ENCODE measurements at regions not wholly inside any gene's neighbourhood (a gene's known extent, or its start where the extent isn't known, plus 50 kb on each side); places are given as distances from the start of the nearest gene placed in this dataset. TPM values are rescaled to one million over a fixed set of nuclear protein-coding genes. Genes with fewer than 3 reads are reported as not detected.

- no peaks in the 10 kb centered on the region for H3K36me3 ChIP-seq (ENCODE audit: insufficient read depth, low read length)
- no peak overlapping the region for H2AFZ ChIP-seq (ENCODE audit: low read length)
- no peaks in the 10 kb centered on the region for H3K79me2 ChIP-seq (ENCODE audit: low read length)
- no peaks in the 10 kb centered on the region for H3K9me3 ChIP-seq (ENCODE audit: low read length)
- no peaks in the 10 kb centered on the region for H3K9me2 ChIP-seq (replicated peaks; ENCODE audit: insufficient read depth, low read length)
- no peak overlapping the region for H3K9ac ChIP-seq (ENCODE audit: low read length)
- no peak overlapping the region for H3K4me2 ChIP-seq (ENCODE audit: low read depth, low read length, poor library complexity, severe bottlenecking)
- no peaks in the 10 kb centered on the region for H3K27me3 ChIP-seq (ENCODE audit: low read length)
- H4K20me1 ChIP-seq (ENCODE audit: insufficient read depth, low read depth, low read length) = no peaks in the 10 kb centered on the region
- H3K4me3 ChIP-seq (ENCODE audit: low read length) = no peak overlapping the region
- H3K27ac ChIP-seq (ENCODE audit: low read length) = no peak overlapping the region
- DNase-seq = no peak
- no peaks in the 10 kb centered on the region for H3K4me1 ChIP-seq (ENCODE audit: low read length)
Observed at GRCh38 chr18:37630334-37630733, 64.7 kb upstream of the CELF4 start.

- H4K20me1 ChIP-seq (ENCODE audit: insufficient read depth, low read depth, low read length) = no peaks in the 10 kb centered on the region
- H3K9ac ChIP-seq (ENCODE audit: low read length) = no peak overlapping the region
- no peaks in the 10 kb centered on the region for H3K4me1 ChIP-seq (ENCODE audit: low read length)
- H2AFZ ChIP-seq (ENCODE audit: low read length) = no peak overlapping the region
- H3K4me2 ChIP-seq (ENCODE audit: low read depth, low read length, poor library complexity, severe bottlenecking) = no peak overlapping the region
- H3K9me3 ChIP-seq (ENCODE audit: low read length) = no peaks in the 10 kb centered on the region
- no peaks in the 10 kb centered on the region for H3K27me3 ChIP-seq (ENCODE audit: low read length)
- H3K27ac ChIP-seq (ENCODE audit: low read length) = no peak overlapping the region
- H3K4me3 ChIP-seq (ENCODE audit: low read length) = no peak overlapping the region
- no peak for DNase-seq
- H3K36me3 ChIP-seq (ENCODE audit: insufficient read depth, low read length) = no peaks in the 10 kb centered on the region
- no peaks in the 10 kb centered on the region for H3K9me2 ChIP-seq (replicated peaks; ENCODE audit: insufficient read depth, low read length)
- H3K79me2 ChIP-seq (ENCODE audit: low read length) = no peaks in the 10 kb centered on the region
Observed at GRCh38 chr18:37628470-37629220, 63.0 kb upstream of the CELF4 start.

- Histone ChIP-seq H3K4me2 (ENCODE audit: low read depth, low read length, poor library complexity, severe bottlenecking) (no peak overlapping the region), H4K20me1 (ENCODE audit: insufficient read depth, low read depth, low read length) (no peaks in the 10 kb centered on the region), H3K4me3 (ENCODE audit: low read length) (no peak overlapping the region), H2AFZ (ENCODE audit: low read length) (no peak overlapping the region), H3K27ac (ENCODE audit: low read length) (no peak overlapping the region), H3K36me3 (ENCODE audit: insufficient read depth, low read length) (no peaks in the 10 kb centered on the region), H3K27me3 (ENCODE audit: low read length) (no peaks in the 10 kb centered on the region), H3K9me3 (ENCODE audit: low read length) (no peaks in the 10 kb centered on the region), H3K9ac (ENCODE audit: low read length) (no peak overlapping the region), H3K79me2 (ENCODE audit: low read length) (no peaks in the 10 kb centered on the region), H3K4me1 (ENCODE audit: low read length) (no peaks in the 10 kb centered on the region), H3K9me2 (replicated peaks; ENCODE audit: insufficient read depth, low read length) (no peaks in the 10 kb centered on the region)
- DNase-seq = no peak
Observed at GRCh38 chr18:37624318-37624717, 58.7 kb upstream of the CELF4 start.

GRCh38 chr18:37619964-37620363, 54.4 kb upstream of the CELF4 start:
- Histone ChIP-seq H3K9me3 (ENCODE audit: low read length) (no peaks in the 10 kb centered on the region), H3K4me2 (ENCODE audit: low read depth, low read length, poor library complexity, severe bottlenecking) (no peak overlapping the region), H3K79me2 (ENCODE audit: low read length) (no peaks in the 10 kb centered on the region), H3K9me2 (replicated peaks; ENCODE audit: insufficient read depth, low read length) (no peaks in the 10 kb centered on the region), H4K20me1 (ENCODE audit: insufficient read depth, low read depth, low read length) (no peaks in the 10 kb centered on the region), H3K27ac (ENCODE audit: low read length) (no peak overlapping the region), H3K4me3 (ENCODE audit: low read length) (no peak overlapping the region), H2AFZ (ENCODE audit: low read length) (no peak overlapping the region), H3K27me3 (ENCODE audit: low read length) (no peaks in the 10 kb centered on the region), H3K4me1 (ENCODE audit: low read length) (no peaks in the 10 kb centered on the region), H3K36me3 (ENCODE audit: insufficient read depth, low read length) (no peaks in the 10 kb centered on the region), H3K9ac (ENCODE audit: low read length) (no peak overlapping the region)
- DNase-seq = no peak

GRCh38 chr18:37617623-37618022, 52.0 kb upstream of the CELF4 start:
- Histone ChIP-seq H3K79me2 (ENCODE audit: low read length) (no peaks in the 10 kb centered on the region), H3K36me3 (ENCODE audit: insufficient read depth, low read length) (no peaks in the 10 kb centered on the region), H3K9me3 (ENCODE audit: low read length) (no peaks in the 10 kb centered on the region), H4K20me1 (ENCODE audit: insufficient read depth, low read depth, low read length) (no peaks in the 10 kb centered on the region), H3K4me1 (ENCODE audit: low read length) (no peaks in the 10 kb centered on the region), H2AFZ (ENCODE audit: low read length) (no peak overlapping the region), H3K9ac (ENCODE audit: low read length) (no peak overlapping the region), H3K9me2 (replicated peaks; ENCODE audit: insufficient read depth, low read length) (no peaks in the 10 kb centered on the region), H3K27ac (ENCODE audit: low read length) (no peak overlapping the region), H3K4me3 (ENCODE audit: low read length) (no peak overlapping the region), H3K4me2 (ENCODE audit: low read depth, low read length, poor library complexity, severe bottlenecking) (no peak overlapping the region), H3K27me3 (ENCODE audit: low read length) (no peaks in the 10 kb centered on the region)
- DNase-seq = no peak

Small RNA genes lying in the stretch of these regions (small RNA-seq; reads per million reads assigned to genes)
- gene AC011712.1 (not detected), gene MIR4318 (not detected), gene MIR5583-1 (not detected), gene RN7SKP182 (not detected), gene RNU6-1242P (not detected), gene RNU6-706P (not detected)

Measured in Karpas-422 (cell line).